ENCODE measurements at regions not wholly inside any gene's neighbourhood (a gene's known extent, or its start where the extent isn't known, plus 50 kb on each side); places are given as distances from the start of the nearest gene placed in this dataset.

DNA sequence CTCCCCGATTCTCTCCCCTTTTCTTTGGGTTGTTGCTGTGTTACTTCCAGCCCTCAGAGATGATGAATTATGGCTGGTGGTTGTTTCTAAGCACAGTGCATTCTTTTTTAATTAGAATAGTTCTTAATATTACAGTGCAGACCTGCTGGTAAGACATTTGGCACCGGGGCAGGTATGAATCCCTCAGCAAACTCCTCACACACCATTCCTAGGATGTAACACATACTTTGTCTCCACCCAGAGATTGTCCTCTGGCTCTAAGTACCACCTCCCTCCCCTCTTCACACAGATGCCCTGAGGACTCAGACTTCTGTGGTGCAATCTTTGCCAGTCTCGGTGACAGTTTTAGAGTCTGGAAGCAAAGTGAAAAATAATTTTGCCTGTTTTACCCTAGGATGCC is 143.1 kb downstream of the HLX start:
- TF ChIP-seq CSDC2 (CRISPR knock-in tag; IDR thresholded peaks at IDR 0.05) (no peak), ZC3H10 (CRISPR knock-in tag; IDR thresholded peaks at IDR 0.05) (no peak), ESRRG (CRISPR knock-in tag; IDR thresholded peaks at IDR 0.05) (no peak), PPARA (CRISPR knock-in tag; IDR thresholded peaks at IDR 0.05; ENCODE audit: borderline replicate concordance) (no peak)
- peak; percentile 88 for ATAC-seq

DNA sequence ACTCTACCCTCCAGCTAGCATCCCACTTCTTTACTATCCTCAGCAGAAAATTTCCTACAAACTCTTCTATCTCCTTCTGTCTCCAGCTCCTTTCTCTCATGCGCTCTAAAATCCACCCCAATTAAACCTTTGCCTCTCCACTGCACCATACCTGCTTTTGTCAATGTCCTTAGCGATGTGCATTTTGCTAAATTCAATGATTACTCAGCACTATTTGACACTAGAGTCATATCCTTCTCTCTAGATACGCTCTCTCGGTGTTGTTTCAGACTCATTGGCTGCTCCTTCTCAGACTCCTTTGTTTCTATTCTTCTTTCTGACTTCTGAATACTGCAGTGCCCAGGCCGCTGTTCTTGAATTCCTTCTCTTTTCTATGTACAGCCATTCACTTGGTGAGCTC is 144.2 kb downstream of the HLX start:
- no peak for TF ChIP-seq PPARA (CRISPR knock-in tag; IDR thresholded peaks at IDR 0.05; ENCODE audit: borderline replicate concordance)
- TF ChIP-seq, protein P1, sequence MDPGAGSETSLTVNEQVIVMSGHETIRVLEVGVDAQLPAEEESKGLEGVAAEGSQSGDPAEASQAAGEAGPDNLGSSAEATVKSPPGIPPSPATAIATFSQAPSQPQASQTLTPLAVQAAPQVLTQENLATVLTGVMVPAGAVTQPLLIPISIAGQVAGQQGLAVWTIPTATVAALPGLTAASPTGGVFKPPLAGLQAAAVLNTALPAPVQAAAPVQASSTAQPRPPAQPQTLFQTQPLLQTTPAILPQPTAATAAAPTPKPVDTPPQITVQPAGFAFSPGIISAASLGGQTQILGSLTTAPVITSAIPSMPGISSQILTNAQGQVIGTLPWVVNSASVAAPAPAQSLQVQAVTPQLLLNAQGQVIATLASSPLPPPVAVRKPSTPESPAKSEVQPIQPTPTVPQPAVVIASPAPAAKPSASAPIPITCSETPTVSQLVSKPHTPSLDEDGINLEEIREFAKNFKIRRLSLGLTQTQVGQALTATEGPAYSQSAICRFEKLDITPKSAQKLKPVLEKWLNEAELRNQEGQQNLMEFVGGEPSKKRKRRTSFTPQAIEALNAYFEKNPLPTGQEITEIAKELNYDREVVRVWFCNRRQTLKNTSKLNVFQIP (CRISPR knock-in tag; IDR thresholded peaks at IDR 0.05; ENCODE audit: borderline replicate concordance, low read depth), result no peak
- TF ChIP-seq OSR1 (CRISPR knock-in tag; IDR thresholded peaks at IDR 0.05), result no peak
- TF ChIP-seq TOX (CRISPR knock-in tag; IDR thresholded peaks at IDR 0.05; ENCODE audit: borderline replicate concordance), result no peak
- TF ChIP-seq ARNTL (CRISPR knock-in tag; IDR thresholded peaks at IDR 0.05; ENCODE audit: borderline replicate concordance, low read depth), result no peak
- TF ChIP-seq, protein P2, sequence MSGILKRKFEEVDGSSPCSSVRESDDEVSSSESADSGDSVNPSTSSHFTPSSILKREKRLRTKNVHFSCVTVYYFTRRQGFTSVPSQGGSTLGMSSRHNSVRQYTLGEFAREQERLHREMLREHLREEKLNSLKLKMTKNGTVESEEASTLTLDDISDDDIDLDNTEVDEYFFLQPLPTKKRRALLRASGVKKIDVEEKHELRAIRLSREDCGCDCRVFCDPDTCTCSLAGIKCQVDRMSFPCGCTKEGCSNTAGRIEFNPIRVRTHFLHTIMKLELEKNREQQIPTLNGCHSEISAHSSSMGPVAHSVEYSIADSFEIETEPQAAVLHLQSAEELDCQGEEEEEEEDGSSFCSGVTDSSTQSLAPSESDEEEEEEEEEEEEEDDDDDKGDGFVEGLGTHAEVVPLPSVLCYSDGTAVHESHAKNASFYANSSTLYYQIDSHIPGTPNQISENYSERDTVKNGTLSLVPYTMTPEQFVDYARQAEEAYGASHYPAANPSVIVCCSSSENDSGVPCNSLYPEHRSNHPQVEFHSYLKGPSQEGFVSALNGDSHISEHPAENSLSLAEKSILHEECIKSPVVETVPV (CRISPR knock-in tag; IDR thresholded peaks at IDR 0.05), result no peak
- TF ChIP-seq, protein P3, sequence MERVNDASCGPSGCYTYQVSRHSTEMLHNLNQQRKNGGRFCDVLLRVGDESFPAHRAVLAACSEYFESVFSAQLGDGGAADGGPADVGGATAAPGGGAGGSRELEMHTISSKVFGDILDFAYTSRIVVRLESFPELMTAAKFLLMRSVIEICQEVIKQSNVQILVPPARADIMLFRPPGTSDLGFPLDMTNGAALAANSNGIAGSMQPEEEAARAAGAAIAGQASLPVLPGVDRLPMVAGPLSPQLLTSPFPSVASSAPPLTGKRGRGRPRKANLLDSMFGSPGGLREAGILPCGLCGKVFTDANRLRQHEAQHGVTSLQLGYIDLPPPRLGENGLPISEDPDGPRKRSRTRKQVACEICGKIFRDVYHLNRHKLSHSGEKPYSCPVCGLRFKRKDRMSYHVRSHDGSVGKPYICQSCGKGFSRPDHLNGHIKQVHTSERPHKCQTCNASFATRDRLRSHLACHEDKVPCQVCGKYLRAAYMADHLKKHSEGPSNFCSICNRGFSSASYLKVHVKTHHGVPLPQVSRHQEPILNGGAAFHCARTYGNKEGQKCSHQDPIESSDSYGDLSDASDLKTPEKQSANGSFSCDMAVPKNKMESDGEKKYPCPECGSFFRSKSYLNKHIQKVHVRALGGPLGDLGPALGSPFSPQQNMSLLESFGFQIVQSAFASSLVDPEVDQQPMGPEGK (CRISPR knock-in tag; IDR thresholded peaks at IDR 0.05; ENCODE audit: borderline replicate concordance), result no peak
- no peak for ATAC-seq

DNA sequence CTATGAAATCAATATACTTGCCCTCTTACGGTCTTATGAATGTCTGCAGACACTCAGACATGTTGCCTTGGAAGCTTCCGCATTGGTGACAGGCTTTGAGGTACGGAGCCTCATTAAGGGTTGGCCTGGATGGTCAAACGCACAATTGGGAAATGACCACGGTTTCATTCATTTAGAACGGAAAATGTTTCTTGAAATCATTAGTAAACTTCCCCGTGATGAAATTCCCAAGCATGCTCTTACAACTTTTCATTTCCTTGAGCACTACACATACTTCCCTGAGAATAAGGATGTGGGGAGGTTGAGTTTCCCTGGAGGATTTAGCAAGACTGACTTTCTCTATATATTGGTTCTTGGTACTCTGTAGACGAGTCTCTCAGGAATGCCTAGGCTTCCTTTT is 146.3 kb downstream of the HLX start:
- ATAC-seq, result no peak
- TF ChIP-seq TCF4 (CRISPR knock-in tag; IDR thresholded peaks at IDR 0.05; ENCODE audit: borderline replicate concordance) (no peak), ISL1 (CRISPR knock-in tag; IDR thresholded peaks at IDR 0.05) (no peak), GLIS3 (CRISPR knock-in tag; IDR thresholded peaks at IDR 0.05) (no peak), RARB (CRISPR knock-in tag; IDR thresholded peaks at IDR 0.05) (no peak), SNAI2 (CRISPR knock-in tag; IDR thresholded peaks at IDR 0.05) (no peak)
- TF ChIP-seq, protein P4, sequence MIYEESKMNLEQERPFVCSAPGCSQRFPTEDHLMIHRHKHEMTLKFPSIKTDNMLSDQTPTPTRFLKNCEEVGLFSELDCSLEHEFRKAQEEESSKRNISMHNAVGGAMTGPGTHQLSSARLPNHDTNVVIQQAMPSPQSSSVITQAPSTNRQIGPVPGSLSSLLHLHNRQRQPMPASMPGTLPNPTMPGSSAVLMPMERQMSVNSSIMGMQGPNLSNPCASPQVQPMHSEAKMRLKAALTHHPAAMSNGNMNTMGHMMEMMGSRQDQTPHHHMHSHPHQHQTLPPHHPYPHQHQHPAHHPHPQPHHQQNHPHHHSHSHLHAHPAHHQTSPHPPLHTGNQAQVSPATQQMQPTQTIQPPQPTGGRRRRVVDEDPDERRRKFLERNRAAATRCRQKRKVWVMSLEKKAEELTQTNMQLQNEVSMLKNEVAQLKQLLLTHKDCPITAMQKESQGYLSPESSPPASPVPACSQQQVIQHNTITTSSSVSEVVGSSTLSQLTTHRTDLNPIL (CRISPR knock-in tag; IDR thresholded peaks at IDR 0.05; ENCODE audit: low read depth), result no peak
- TF ChIP-seq, protein P2 (CRISPR knock-in tag; IDR thresholded peaks at IDR 0.05), result no peak
- TF ChIP-seq, protein P5, sequence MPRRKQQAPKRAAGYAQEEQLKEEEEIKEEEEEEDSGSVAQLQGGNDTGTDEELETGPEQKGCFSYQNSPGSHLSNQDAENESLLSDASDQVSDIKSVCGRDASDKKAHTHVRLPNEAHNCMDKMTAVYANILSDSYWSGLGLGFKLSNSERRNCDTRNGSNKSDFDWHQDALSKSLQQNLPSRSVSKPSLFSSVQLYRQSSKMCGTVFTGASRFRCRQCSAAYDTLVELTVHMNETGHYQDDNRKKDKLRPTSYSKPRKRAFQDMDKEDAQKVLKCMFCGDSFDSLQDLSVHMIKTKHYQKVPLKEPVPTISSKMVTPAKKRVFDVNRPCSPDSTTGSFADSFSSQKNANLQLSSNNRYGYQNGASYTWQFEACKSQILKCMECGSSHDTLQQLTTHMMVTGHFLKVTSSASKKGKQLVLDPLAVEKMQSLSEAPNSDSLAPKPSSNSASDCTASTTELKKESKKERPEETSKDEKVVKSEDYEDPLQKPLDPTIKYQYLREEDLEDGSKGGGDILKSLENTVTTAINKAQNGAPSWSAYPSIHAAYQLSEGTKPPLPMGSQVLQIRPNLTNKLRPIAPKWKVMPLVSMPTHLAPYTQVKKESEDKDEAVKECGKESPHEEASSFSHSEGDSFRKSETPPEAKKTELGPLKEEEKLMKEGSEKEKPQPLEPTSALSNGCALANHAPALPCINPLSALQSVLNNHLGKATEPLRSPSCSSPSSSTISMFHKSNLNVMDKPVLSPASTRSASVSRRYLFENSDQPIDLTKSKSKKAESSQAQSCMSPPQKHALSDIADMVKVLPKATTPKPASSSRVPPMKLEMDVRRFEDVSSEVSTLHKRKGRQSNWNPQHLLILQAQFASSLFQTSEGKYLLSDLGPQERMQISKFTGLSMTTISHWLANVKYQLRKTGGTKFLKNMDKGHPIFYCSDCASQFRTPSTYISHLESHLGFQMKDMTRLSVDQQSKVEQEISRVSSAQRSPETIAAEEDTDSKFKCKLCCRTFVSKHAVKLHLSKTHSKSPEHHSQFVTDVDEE (CRISPR knock-in tag; IDR thresholded peaks at IDR 0.05), result no peak

DNA sequence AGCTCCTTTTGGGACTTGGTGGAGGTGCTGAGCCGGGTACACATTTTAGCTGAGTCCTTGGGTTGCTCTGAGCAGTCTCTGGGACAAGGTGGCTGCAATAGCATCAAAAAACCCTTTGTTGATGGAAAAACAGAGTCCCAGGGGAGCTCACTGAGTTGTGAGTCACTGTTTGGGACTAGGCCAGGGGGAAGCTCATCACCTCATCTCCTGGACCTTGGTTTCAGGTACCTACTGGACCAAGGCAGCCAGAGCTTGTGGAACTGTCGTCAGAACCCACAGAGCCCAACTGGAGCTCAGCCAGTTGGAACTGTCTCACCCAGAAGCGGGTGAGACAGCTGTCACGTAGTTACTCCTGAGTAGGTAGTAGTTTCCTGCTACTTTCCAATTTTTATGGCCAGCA is 146.7 kb downstream of the HLX start:
- ATAC-seq, result no peak
- TF ChIP-seq SNAI2 (CRISPR knock-in tag; IDR thresholded peaks at IDR 0.05), result no peak
- no peak for TF ChIP-seq ZNF70 (CRISPR knock-in tag; IDR thresholded peaks at IDR 0.05)
- no peak for TF ChIP-seq TOX (CRISPR knock-in tag; IDR thresholded peaks at IDR 0.05; ENCODE audit: borderline replicate concordance)
- TF ChIP-seq GLIS3 (CRISPR knock-in tag; IDR thresholded peaks at IDR 0.05), result no peak
- TF ChIP-seq, protein P1 (CRISPR knock-in tag; IDR thresholded peaks at IDR 0.05; ENCODE audit: borderline replicate concordance, low read depth), result no peak
- TF ChIP-seq BACH2 (CRISPR knock-in tag; IDR thresholded peaks at IDR 0.05; ENCODE audit: borderline replicate concordance), result no peak
- TF ChIP-seq, protein P5 (CRISPR knock-in tag; IDR thresholded peaks at IDR 0.05), result no peak
- TF ChIP-seq ZC3H10 (CRISPR knock-in tag; IDR thresholded peaks at IDR 0.05), result no peak
